GM19438 (cell line): ENCODE measurements at regions not wholly inside any gene's neighbourhood (a gene's known extent, or its start where the extent isn't known, plus 50 kb on each side); places are given as distances from the start of the nearest gene placed in this dataset.
"Not testable (repeated sequence)": the region's sequence is repeated elsewhere in the genome, so short reads cannot be mapped to it uniquely, and the experiment has no call there.

Experiments
- ATAC-seq: cut with Tn5 transposase; IDR thresholded peaks from one replicate; pipeline ENCODE4 v1.9.1; 2021; ENCODE audit warnings: low read depth; ENCODE audit not compliant: unreplicated experiment

- no peak for ATAC-seq
Measured at GRCh38 chr6:9155836-9156235, 720.5 kb upstream of the SLC35B3 start.

- no peak for ATAC-seq
Measured at GRCh38 chr6:9143140-9143539, 707.8 kb upstream of the SLC35B3 start.

GRCh38 chr6:9140951-9141460 is 705.7 kb upstream of the SLC35B3 start:
- no peak for ATAC-seq

- ATAC-seq: no peak
Measured at GRCh38 chr6:9140172-9140571, 704.8 kb upstream of the SLC35B3 start.

- ATAC-seq: no peak
Measured at GRCh38 chr6:9139746-9140145, 704.4 kb upstream of the SLC35B3 start.

GRCh38 chr6:9138936-9139335 is 703.6 kb upstream of the SLC35B3 start:
- ATAC-seq: no peak

- ATAC-seq: no peak
Measured at GRCh38 chr6:9136141-9136822, 700.9 kb upstream of the SLC35B3 start.

- ATAC-seq: no peak
Measured at GRCh38 chr6:9131616-9132015, 696.3 kb upstream of the SLC35B3 start.

- no peak for ATAC-seq
Measured at GRCh38 chr6:9131201-9131600, 695.9 kb upstream of the SLC35B3 start.

- no peak for ATAC-seq
Measured at GRCh38 chr6:9128970-9129369, 693.6 kb upstream of the SLC35B3 start.

GRCh38 chr6:9126878-9127560 is 691.7 kb upstream of the SLC35B3 start:
- ATAC-seq: no peak

GRCh38 chr6:9126034-9126433 is 690.7 kb upstream of the SLC35B3 start:
- not testable (repeated sequence) for ATAC-seq

GRCh38 chr6:9121549-9121948 is 686.2 kb upstream of the SLC35B3 start:
- no peak for ATAC-seq

GRCh38 chr6:9116026-9116425 is 680.7 kb upstream of the SLC35B3 start:
- no peak for ATAC-seq

- ATAC-seq: no peak
Measured at GRCh38 chr6:9112544-9112943, 677.2 kb upstream of the SLC35B3 start.

- ATAC-seq: no peak
Measured at GRCh38 chr6:9103876-9104521, 668.7 kb upstream of the SLC35B3 start.

- no peak for ATAC-seq
Measured at GRCh38 chr6:9101920-9102319, 666.6 kb upstream of the SLC35B3 start.

GRCh38 chr6:9100869-9101580 is 665.7 kb upstream of the SLC35B3 start:
- ATAC-seq: no peak

- ATAC-seq: no peak
Measured at GRCh38 chr6:9095729-9096128, 660.4 kb upstream of the SLC35B3 start.

GRCh38 chr6:9095137-9095536 is 659.8 kb upstream of the SLC35B3 start:
- no peak for ATAC-seq

- no peak for ATAC-seq
Measured at GRCh38 chr6:9089724-9090123, 654.4 kb upstream of the SLC35B3 start.
